Ishikawa (cell line): ENCODE measurements at regions not wholly inside any gene's neighbourhood (a gene's known extent, or its start where the extent isn't known, plus 50 kb on each side); places are given as distances from the start of the nearest gene placed in this dataset.

Experiments used
- CEBPB ChIP-seq: IDR thresholded peaks from 2 replicates; pipeline ENCODE4 v1.6.1; 2012
- CREB1 ChIP-seq: IDR thresholded peaks from 2 replicates; pipeline ENCODE4 v1.6.1; 2012; ENCODE audit warnings: low read depth
- EGR1 ChIP-seq: IDR thresholded peaks from 2 replicates; pipeline ENCODE4 v1.6.1; 2012
- EP300 ChIP-seq: IDR thresholded peaks from 2 replicates; pipeline ENCODE4 v1.6.1; 2012; ENCODE audit warnings: borderline replicate concordance
- FOXM1 ChIP-seq: IDR thresholded peaks from 2 replicates; pipeline ENCODE4 v1.6.1; 2012; ENCODE audit warnings: low read depth, borderline replicate concordance
- MAX ChIP-seq: IDR thresholded peaks from 2 replicates; pipeline ENCODE4 v1.6.1; 2012
- NFIC ChIP-seq: IDR thresholded peaks from 2 replicates; pipeline ENCODE4 v1.6.1; 2012
- RAD21 ChIP-seq: IDR thresholded peaks from 2 replicates; pipeline ENCODE4 v1.6.1; 2012; ENCODE audit warnings: low read depth
- REST ChIP-seq: IDR thresholded peaks from 2 replicates; pipeline ENCODE4 v1.6.1; 2012; ENCODE audit warnings: low read depth, mild to moderate bottlenecking
- TAF1 ChIP-seq: IDR thresholded peaks from 2 replicates; pipeline ENCODE4 v1.6.1; 2012; ENCODE audit warnings: low read depth, mild to moderate bottlenecking
- TCF12 ChIP-seq: IDR thresholded peaks from 2 replicates; pipeline ENCODE4 v1.6.1; 2012; ENCODE audit warnings: low read depth
- TEAD4 ChIP-seq: IDR thresholded peaks from 2 replicates; pipeline ENCODE4 v1.6.1; 2012
- USF1 ChIP-seq: IDR thresholded peaks from 2 replicates; pipeline ENCODE4 v1.6.1; 2012
- YY1 ChIP-seq: IDR thresholded peaks from 2 replicates; pipeline ENCODE4 v1.6.1; 2012; ENCODE audit warnings: low read depth
- ZBTB7A ChIP-seq: IDR thresholded peaks from 2 replicates; pipeline ENCODE4 v1.6.1; 2012; ENCODE audit warnings: low read depth

- TF ChIP-seq MAX (no peak), NFIC (no peak), EP300 (no peak), RAD21 (no peak), TAF1 (no peak)
Measured at GRCh38 chr1:106393046-106393445, 663.4 kb upstream of the PRMT6 start.

GRCh38 chr1:106396020-106396419 lies 660.5 kb upstream of the PRMT6 start:
- TF ChIP-seq REST (no peak), RAD21 (no peak), EGR1 (no peak), TAF1 (no peak), TCF12 (no peak), ZBTB7A (no peak), FOXM1 (no peak), MAX (no peak)

GRCh38 chr1:106398391-106398790 lies 658.1 kb upstream of the PRMT6 start:
- no peak for TF ChIP-seq TAF1
- TF ChIP-seq CEBPB = peak; percentile 70
- TF ChIP-seq EGR1 = no peak

- TF ChIP-seq REST (no peak), TCF12 (no peak), EGR1 (no peak), YY1 (no peak), TEAD4 (no peak)
Measured at GRCh38 chr1:106406114-106406513, 650.4 kb upstream of the PRMT6 start.

- TF ChIP-seq CEBPB (no peak), CREB1 (no peak), YY1 (no peak), REST (no peak), FOXM1 (no peak), NFIC (no peak), TCF12 (no peak), MAX (no peak), TEAD4 (no peak), USF1 (no peak), TAF1 (no peak), EP300 (no peak), ZBTB7A (no peak)
Measured at GRCh38 chr1:106435269-106435668, 621.2 kb upstream of the PRMT6 start.

GRCh38 chr1:106439475-106439874 lies 617.0 kb upstream of the PRMT6 start:
- TF ChIP-seq ZBTB7A (no peak), REST (no peak)
